ENCODE measurements at regions not wholly inside any gene's neighbourhood (a gene's known extent, or its start where the extent isn't known, plus 50 kb on each side); places are given as distances from the start of the nearest gene placed in this dataset.

- TF ChIP-seq SMC3 (IDR thresholded peaks at IDR 0.05; ENCODE audit: low read depth, low read length) (no peak), POLR2A (IDR thresholded peaks at IDR 0.05; ENCODE audit: low read depth, low read length) (no peak)
- TF ChIP-seq, protein P1, sequence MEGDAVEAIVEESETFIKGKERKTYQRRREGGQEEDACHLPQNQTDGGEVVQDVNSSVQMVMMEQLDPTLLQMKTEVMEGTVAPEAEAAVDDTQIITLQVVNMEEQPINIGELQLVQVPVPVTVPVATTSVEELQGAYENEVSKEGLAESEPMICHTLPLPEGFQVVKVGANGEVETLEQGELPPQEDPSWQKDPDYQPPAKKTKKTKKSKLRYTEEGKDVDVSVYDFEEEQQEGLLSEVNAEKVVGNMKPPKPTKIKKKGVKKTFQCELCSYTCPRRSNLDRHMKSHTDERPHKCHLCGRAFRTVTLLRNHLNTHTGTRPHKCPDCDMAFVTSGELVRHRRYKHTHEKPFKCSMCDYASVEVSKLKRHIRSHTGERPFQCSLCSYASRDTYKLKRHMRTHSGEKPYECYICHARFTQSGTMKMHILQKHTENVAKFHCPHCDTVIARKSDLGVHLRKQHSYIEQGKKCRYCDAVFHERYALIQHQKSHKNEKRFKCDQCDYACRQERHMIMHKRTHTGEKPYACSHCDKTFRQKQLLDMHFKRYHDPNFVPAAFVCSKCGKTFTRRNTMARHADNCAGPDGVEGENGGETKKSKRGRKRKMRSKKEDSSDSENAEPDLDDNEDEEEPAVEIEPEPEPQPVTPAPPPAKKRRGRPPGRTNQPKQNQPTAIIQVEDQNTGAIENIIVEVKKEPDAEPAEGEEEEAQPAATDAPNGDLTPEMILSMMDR (conservative IDR thresholded peaks at IDR 0.05; ENCODE audit: low read depth, low read length): no peak
These were observed 92.5 kb downstream of the BBS10 start for GRCh38 chr12:76255692-76256091.
